Aorta (tissue), 5 donors: ENCODE measurements at regions not wholly inside any gene's neighbourhood (a gene's known extent, or its start where the extent isn't known, plus 50 kb on each side); places are given as distances from the start of the nearest gene placed in this dataset.

Experiments
- ATAC-seq: fragments of 200-7000 bp; cut with Tn5 transposase; one replicate; pipeline ENCODE4 v1.9.1; 2022; ENCODE audit warnings: moderate library complexity; ENCODE audit not compliant: low FRiP score
- DNase-seq, 2 donors: peaks; one replicate each; pipeline ENCODE4 v3.0.0-alpha.2; 2020
- H3K27ac ChIP-seq, 2 donors: one replicate each; pipeline ENCODE4 v1.5.1; 2013; ENCODE audit warnings: low read length in 2 of 2, mild to moderate bottlenecking in 2 of 2, moderate library complexity in 2 of 2, control low read depth in 1 of 2, inconsistent platforms in 1 of 2, low read depth in 1 of 2
- H3K27me3 ChIP-seq, 2 donors: one replicate each; pipeline ENCODE4 v1.6.1; 2013; ENCODE audit warnings: control low read depth in 1 of 2, low read length in 1 of 2, mild to moderate bottlenecking in 1 of 2, moderate library complexity in 1 of 2; ENCODE audit not compliant: insufficient read depth in 2 of 2, control insufficient read depth in 1 of 2
- H3K36me3 ChIP-seq, 2 donors: one replicate each; pipeline ENCODE4 v1.6.1; 2013; ENCODE audit warnings: control low read depth in 1 of 2, low read length in 1 of 2, mild to moderate bottlenecking in 1 of 2; ENCODE audit not compliant: insufficient read depth in 2 of 2, control insufficient read depth in 1 of 2
- H3K4me1 ChIP-seq, 2 donors: one replicate each; pipeline ENCODE4 v1.6.1; 2013; ENCODE audit warnings: low read length in 2 of 2, control low read depth in 1 of 2, mild to moderate bottlenecking in 1 of 2, moderate library complexity in 1 of 2; ENCODE audit not compliant: insufficient read depth in 2 of 2, control insufficient read depth in 1 of 2
- H3K4me3 ChIP-seq, 2 donors: one replicate each; pipeline ENCODE4 v1.5.1; 2013; ENCODE audit warnings: low read length in 2 of 2, control low read depth in 1 of 2, mild to moderate bottlenecking in 1 of 2
- H3K9me3 ChIP-seq: one replicate; pipeline ENCODE4 v1.6.1; 2013; ENCODE audit warnings: mild to moderate bottlenecking, low read length; ENCODE audit not compliant: control insufficient read depth
- WGBS, 2 donors: extraction: QIAGEN DNeasy Blood & Tissue Kit; methylation state at CpG; one replicate each; pipeline ENCODE4 v1.1.7; 2013; 5-methylcytosine and 5-hydroxymethylcytosine counted together
- intact Hi-C, 2 donors: fragments of 100-400 bp; cut with DNase I; formaldehyde crosslinking; loops; one replicate each; pipeline versions ENCODE4 v1.14.2 to v1.15.0; 2022
- donor health status: healthy with polysubstance abuse.
- donor health status: Bipolar disorder and iron deficiency.
- donor health status: DM: no; HTN: no; CAD: no.
- donor health status: DM: no; HTN: no; CAD: no.
- donor health status: DM: yes; HTN: yes; CAD: no.

- ATAC-seq (no peak), DNase-seq (no peak)
- Histone ChIP-seq H3K27me3 (no peaks in the 10 kb centered on the region), H3K27ac (no peak overlapping the region), H3K9me3 (no peaks in the 10 kb centered on the region), H3K4me1 (peaks cover 0 to 2% of the 10 kb centered on the region in 2 donors), H3K4me3 (no peak overlapping the region), H3K36me3 (no peaks in the 10 kb centered on the region)
- 25 to 30% methylated on average over 6 of the region's 6 CpGs for WGBS, 2 donors
- intact Hi-C loops = loop anchor here in 1 of 2 donors (5.0 kb wide), 2 partner anchors 82 to 97 kb away; partner anchors contain the start of gene TMPO
Observed at GRCh38 chr12:98420461-98420860, 94.9 kb upstream of the TMPO start.

- H3K36me3 ChIP-seq = no peaks in the 10 kb centered on the region
- ATAC-seq (no peak), DNase-seq (no peak)
- peaks cover 0 to 2% of the 10 kb centered on the region in 2 donors for H3K4me1 ChIP-seq
- no peak overlapping the region for H3K27ac ChIP-seq
- 95% methylated on average over 8 of the region's 8 CpGs for WGBS, 2 donors
- H3K4me3 ChIP-seq = no peak overlapping the region
- H3K27me3 ChIP-seq = no peaks in the 10 kb centered on the region
- intact Hi-C loops = loop anchor here in 1 of 2 donors (5.0 kb wide), 2 partner anchors 81 to 96 kb away; partner anchors contain the start of gene TMPO
- H3K9me3 ChIP-seq = no peaks in the 10 kb centered on the region
Observed at GRCh38 chr12:98421316-98421715, 94.1 kb upstream of the TMPO start.

- Histone ChIP-seq H3K4me1 (peaks cover 0 to 2% of the 10 kb centered on the region in 2 donors), H3K36me3 (no peaks in the 10 kb centered on the region), H3K27ac (no peak overlapping the region), H3K27me3 (no peaks in the 10 kb centered on the region), H3K4me3 (no peak overlapping the region), H3K9me3 (no peaks in the 10 kb centered on the region)
- ATAC-seq = no peak
- WGBS, 2 donors = 97% methylated on average over 11 of the region's 11 CpGs
- intact Hi-C loops = loop anchor here in 1 of 2 donors (5.0 kb wide), 2 partner anchors 80 to 95 kb away; partner anchors contain the start of gene TMPO
- no peak for DNase-seq
Observed at GRCh38 chr12:98422359-98422758, 93.0 kb upstream of the TMPO start.

- peaks cover 0 to 2% of the 10 kb centered on the region in 2 donors for H3K4me1 ChIP-seq
- no peaks in the 10 kb centered on the region for H3K27me3 ChIP-seq
- DNase-seq (no peak), ATAC-seq (no peak)
- no peak overlapping the region for H3K4me3 ChIP-seq
- intact Hi-C loops = loop anchor here in 1 of 2 donors (5.0 kb wide), 2 partner anchors 79 to 94 kb away; partner anchors contain the start of gene TMPO
- H3K27ac ChIP-seq = no peak overlapping the region
- no peaks in the 10 kb centered on the region for H3K36me3 ChIP-seq
- no peaks in the 10 kb centered on the region for H3K9me3 ChIP-seq
- WGBS, 2 donors = 91 to 94% methylated on average over 4 of the region's 4 CpGs
Observed at GRCh38 chr12:98422812-98423211, 92.6 kb upstream of the TMPO start.

- intact Hi-C loops = loop anchor here in 1 of 2 donors (5.0 kb wide), 2 partner anchors 78 to 93 kb away; partner anchors contain the start of gene TMPO
- H3K9me3 ChIP-seq = no peaks in the 10 kb centered on the region
- no peak overlapping the region for H3K4me3 ChIP-seq
- H3K27me3 ChIP-seq = no peaks in the 10 kb centered on the region
- no peaks in the 10 kb centered on the region for H3K36me3 ChIP-seq
- no peak for DNase-seq
- no peak overlapping the region for H3K27ac ChIP-seq
- ATAC-seq = no peak
- H3K4me1 ChIP-seq = peaks cover 0 to 2% of the 10 kb centered on the region in 2 donors
- WGBS, 2 donors = 84 to 95% methylated on average over 2 of the region's 2 CpGs
Observed at GRCh38 chr12:98423963-98424362, 91.4 kb upstream of the TMPO start.

- DNase-seq = peak; percentile 71 to 78
- H3K4me3 ChIP-seq = no peak overlapping the region
- 9 to 12% methylated on average over 9 of the region's 9 CpGs for WGBS, 2 donors
- H3K36me3 ChIP-seq = no peaks in the 10 kb centered on the region
- intact Hi-C loops = loop anchor here (5.0 kb wide), 2 partner anchors 77 to 92 kb away; partner anchors contain the start of gene TMPO (in 2 of the 2)
- H3K4me1 ChIP-seq = peaks cover 0 to 2% of the 10 kb centered on the region in 2 donors
- no peaks in the 10 kb centered on the region for H3K27me3 ChIP-seq
- H3K27ac ChIP-seq = no peak overlapping the region
- H3K9me3 ChIP-seq = no peaks in the 10 kb centered on the region
- no peak for ATAC-seq
Observed at GRCh38 chr12:98424726-98425401, 90.5 kb upstream of the TMPO start.

- DNase-seq (no peak), ATAC-seq (no peak)
- Histone ChIP-seq H3K4me3 (no peak overlapping the region), H3K36me3 (no peaks in the 10 kb centered on the region), H3K27ac (no peak overlapping the region), H3K4me1 (peaks cover 0 to 2% of the 10 kb centered on the region in 2 donors), H3K9me3 (no peaks in the 10 kb centered on the region), H3K27me3 (no peaks in the 10 kb centered on the region)
- intact Hi-C loops = loop anchor here in 1 of 2 donors (5.0 kb wide), 1 partner anchor 91 kb away; the partner anchor contains the start of gene TMPO
- 76 to 78% methylated on average over 4 of the region's 4 CpGs for WGBS, 2 donors
Observed at GRCh38 chr12:98425859-98426258, 89.5 kb upstream of the TMPO start.

- intact Hi-C loops = loop anchor here in 1 of 2 donors (10.0 kb wide), 1 partner anchor 54 kb away; no protein-coding TSS in a partner anchor
- no peaks in the 10 kb centered on the region for H3K9me3 ChIP-seq
- WGBS, 2 donors = 95 to 97% methylated on average over 3 of the region's 3 CpGs
- H3K4me1 ChIP-seq = no peaks in the 10 kb centered on the region
- H3K4me3 ChIP-seq = no peak overlapping the region
- H3K27ac ChIP-seq = no peak overlapping the region
- no peaks in the 10 kb centered on the region for H3K36me3 ChIP-seq
- DNase-seq = no peak
- H3K27me3 ChIP-seq = no peaks in the 10 kb centered on the region
- no peak for ATAC-seq
Observed at GRCh38 chr12:98431089-98431488, 84.3 kb upstream of the TMPO start.

- H3K4me3 ChIP-seq = no peak overlapping the region
- H3K27me3 ChIP-seq = no peaks in the 10 kb centered on the region
- intact Hi-C loops = loop anchor here in 1 of 2 donors (10.0 kb wide), 1 partner anchor 48 kb away; no protein-coding TSS in a partner anchor
- 93% methylated on average over 4 of the region's 4 CpGs for WGBS, 2 donors
- no peak for ATAC-seq
- H3K4me1 ChIP-seq = no peaks in the 10 kb centered on the region
- no peak for DNase-seq
- H3K9me3 ChIP-seq = no peaks in the 10 kb centered on the region
- H3K27ac ChIP-seq = no peak overlapping the region
- H3K36me3 ChIP-seq = no peaks in the 10 kb centered on the region
Observed at GRCh38 chr12:98437166-98437565, 78.2 kb upstream of the TMPO start.
